SKM-1 (cell line): ENCODE measurements at regions not wholly inside any gene's neighbourhood (a gene's known extent, or its start where the extent isn't known, plus 50 kb on each side); places are given as distances from the start of the nearest gene placed in this dataset.
"Not testable (repeated sequence)": the region's sequence is repeated elsewhere in the genome, so short reads cannot be mapped to it uniquely, and the experiment has no call there.

Experiments
- DNase-seq: peaks from one replicate; lab custom pipeline; 2025; ENCODE audit not compliant: unreplicated experiment; lab: John Stamatoyannopoulos, UW

DNA sequence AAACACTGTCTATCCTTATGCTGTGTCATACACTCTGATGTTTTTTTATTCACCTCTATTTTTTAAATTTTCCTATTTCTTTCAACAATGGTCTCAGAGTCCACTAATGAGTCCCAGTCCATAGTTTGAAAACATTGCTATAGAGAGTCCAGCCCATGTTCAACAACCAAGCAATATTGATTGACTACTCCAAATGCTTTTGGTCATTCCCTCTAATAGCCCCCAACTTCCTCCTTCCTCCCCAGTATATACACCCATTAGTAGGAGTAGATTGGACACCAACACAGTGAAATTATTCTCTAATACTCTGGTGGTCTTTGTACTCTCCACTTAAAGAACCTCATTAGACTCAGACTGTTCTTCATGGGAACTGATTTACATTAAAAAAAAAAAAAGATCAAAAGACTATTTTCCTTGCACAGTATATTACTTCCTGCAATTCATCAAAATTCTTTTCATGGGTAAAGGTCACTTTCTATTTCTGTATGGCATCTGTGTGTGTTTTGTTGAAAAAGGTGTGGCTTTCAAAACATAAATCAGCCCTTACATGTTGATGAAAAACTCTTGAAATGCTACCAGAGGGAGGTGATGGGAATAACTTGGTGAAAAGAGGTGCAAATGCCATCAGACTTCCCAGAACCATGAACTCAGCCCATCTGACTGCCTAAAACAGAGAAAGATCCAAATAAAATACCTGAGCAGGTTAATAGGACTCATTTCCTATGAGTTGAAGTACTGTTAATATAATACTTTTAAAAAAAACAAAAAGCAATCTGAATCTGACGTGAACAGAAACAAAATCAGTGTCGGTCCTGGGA is 250.3 kb upstream of the KLF3 start:
- DNase-seq = no peak

DNA sequence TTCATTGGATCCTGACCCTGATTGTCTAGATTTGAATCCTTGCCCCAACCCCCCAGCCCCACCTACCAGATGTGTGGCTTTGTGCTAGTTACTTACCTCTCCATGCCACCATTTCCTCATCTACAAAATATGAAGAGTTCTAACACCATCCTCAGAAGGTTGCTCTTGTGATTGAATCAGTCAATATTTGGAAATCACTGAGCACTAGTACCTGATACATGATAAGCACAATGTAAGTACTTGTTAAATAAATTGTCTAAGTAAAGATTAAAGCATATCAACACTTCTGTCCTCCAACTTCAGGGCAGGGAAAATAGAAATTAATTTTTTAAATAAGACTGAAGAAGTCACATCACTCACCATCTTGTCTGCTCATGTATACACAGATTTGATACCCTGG is 249.6 kb upstream of the KLF3 start:
- no peak for DNase-seq

DNA sequence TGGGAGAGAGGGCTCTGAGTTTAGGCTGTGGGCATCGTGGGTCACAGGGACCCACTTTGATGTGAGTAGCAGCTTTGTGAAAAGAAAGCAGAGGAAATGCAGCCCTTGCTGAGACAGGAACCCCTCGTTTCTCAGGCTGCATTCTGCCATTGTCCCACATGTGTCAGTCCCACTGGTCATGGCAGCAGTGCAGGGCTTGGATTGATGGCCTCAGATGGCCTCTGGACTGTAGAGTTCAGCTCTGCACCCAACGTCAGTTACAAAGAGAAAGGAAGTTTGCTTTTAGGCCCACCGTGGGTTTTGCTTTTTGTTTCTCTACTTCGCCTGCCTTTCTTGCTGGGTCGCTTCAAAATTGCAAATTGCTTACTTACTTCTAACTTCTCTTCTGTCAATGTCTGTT is 248.3 kb upstream of the KLF3 start:
- DNase-seq = no peak

DNA sequence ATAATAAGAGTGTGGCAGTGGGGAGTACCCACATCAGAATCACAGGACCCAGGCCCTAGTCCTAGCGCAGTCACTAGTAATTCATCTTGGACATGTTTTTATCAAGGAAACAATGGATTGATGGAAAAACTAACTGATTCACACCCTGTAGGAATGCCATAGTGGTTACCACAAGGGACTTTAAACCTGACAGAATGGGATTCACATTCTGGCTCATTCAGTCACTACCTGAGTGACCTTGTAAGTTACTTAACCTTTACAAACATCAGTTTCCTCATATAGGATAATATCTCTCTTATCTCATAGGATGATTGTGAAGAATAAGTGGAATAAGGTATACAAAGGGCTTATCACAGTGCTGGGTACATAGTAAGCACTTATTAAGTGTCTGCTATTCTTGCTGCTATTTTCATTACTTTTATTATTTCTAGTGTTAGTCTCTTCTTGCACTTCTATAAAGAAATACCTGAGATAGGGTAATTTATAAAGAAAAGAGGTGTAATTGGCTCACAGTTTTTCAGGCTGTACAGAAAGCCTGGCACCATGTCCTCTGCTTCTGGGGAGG is 247.5 kb upstream of the KLF3 start:
- DNase-seq = no peak

DNA sequence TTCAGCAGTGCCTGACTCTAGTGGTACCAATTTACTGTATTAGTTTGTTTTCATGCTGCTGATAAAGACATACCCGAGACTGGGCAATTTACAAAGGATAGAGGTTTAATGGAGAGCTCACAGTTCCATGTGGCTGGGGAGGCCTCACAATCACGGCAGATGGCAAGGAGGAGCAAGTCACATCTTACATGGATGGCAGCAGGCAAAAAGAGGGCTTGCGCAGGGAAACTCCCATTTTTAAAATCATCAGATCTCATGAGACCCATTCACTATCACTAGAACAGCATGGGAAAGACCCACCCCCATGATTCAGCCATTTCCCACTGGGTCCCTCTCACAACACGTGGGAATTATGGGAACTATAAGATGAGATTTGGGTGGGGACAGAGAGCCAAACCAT is 243.7 kb upstream of the KLF3 start:
- not testable (repeated sequence) for DNase-seq

- DNase-seq = no peak
Measured at GRCh38 chr4:38422850-38423249, 241.1 kb upstream of the KLF3 start.

DNA sequence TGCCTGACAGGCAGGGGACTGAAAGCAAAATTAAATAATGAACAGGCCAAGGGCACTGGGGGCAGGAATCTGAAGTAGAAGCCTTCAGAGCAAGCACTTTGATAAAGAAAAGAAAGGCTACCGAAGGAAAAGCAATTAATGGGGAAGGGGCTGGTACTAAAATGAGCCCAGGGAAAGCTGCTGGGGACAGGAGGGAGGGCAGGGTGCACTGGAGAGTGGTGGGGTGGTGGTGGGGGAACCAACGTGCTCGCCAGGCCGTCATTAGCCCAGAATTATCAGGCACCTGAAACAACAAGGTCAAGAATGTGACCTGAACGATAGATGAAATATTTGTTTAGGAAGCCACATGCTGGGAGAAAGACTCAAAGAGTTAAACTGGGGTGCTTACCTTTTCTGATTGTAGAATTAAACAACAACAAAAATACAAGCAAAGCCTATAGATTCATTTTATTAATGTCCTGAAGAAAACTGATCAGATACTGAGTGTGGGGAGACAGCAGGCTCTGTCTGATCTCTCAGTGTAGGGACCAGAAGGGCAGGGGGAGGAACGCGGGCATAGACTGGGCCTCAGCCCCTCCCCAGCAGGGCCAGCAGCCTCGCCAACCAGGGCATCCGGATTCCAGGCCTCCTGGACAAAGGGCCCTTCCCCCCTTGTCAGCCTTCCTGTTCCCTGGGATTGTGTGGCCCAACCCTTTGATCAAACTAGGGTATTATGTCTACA is 239.7 kb upstream of the KLF3 start:
- DNase-seq = no peak

DNA sequence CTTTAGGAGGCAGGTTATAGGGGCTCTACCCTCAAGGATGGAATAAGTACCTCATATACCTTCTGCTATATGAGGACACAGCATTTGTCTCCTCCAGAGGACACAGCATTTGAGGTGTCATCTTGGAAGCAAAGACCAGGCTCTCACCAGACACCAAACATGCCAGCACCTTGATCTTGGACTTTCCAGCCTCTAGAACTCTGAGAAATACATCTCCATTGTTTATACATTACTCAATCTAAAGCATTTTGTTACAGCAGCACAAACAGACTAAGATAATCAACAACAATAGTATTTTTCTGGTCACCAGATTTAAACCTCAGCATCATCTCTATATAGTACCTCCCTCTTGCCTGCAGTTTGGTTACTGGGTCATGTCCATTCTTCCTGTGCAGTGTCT is 237.5 kb upstream of the KLF3 start:
- no peak for DNase-seq

- DNase-seq = no peak
Measured at GRCh38 chr4:38430841-38431240, 233.2 kb upstream of the KLF3 start.

DNA sequence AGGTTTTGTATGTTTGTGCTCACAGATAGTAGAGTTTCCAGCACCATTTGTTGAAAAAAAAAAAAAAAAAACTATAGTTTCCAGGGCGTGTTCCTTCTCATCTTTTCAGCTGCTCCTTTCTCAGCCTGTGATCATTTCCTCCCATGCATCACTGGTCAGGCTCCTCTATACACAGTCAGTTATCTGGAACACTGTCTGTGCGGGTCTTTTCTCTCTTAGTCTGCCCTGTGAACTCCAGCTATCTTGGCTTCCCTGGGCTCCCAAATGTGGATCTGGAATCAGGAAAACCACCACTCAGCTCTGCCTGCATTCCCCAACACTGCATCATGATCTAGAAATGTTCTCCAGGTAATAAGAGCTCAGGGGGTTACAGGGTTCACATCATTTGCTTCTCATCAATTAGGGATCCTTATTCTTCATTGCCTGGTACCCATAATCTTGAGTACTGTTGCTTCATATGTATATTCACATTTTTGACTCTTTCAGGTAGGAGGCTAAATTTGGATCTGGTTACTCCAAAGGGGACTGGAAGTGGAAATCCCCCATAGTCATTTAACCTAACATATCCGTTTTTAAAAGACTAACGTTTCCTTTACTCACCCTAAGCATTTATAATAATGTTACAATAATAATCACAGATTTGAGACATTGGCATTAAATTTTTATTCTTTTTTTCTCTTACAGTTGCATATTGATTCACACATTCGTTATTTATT is 221.8 kb upstream of the KLF3 start:
- no peak for DNase-seq

DNA sequence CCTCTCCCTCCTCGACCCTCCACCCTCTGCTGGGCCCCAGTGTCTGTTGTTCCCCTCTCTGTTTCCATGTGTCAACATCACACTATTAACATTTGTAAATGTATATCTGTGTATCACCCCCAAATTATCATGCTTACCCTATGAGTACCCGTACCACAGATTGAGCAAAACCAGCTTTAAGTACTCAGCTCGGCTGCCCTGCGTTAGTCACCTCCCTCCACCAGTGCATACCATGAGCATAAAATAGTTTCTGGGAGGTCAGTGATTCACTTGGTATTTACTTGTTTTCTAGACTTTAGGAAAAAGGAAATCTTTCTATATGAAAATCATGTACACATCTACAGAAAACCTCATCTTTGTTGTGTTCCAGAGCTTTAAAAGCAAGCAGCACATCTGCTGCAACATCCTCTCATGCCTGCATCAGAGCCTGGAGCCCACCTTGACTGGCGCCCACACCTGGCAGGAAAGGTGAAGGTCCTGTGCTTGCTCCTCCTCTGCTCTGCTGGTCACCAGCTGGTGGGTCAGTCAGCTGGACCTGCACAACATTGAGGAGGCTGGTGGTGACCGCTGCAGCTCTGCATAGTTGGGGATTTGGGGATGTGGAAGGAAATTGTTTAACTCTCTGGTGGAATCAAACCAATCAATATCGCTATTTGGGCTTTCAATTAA is 214.4 kb upstream of the KLF3 start:
- no peak for DNase-seq

DNA sequence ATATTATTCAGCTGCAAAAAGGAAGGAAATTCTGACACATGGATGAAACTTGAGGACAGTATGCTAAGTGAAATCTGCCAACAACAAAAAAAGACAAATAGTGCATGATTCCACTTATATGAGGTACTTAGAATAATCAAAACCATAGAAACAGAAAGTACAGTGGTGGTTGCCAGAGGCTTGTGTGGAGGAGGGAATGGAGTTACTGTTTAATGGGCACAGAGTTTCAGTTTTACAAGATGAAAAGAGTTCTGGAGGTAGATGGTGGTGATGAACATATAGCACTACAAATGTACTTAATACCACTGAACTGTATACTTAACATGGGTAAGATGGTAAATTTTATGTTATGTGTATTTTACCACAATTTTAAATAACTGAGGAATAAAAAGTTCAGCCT is 212.0 kb upstream of the KLF3 start:
- no peak for DNase-seq

- DNase-seq = no peak
Measured at GRCh38 chr4:38452542-38452941, 211.5 kb upstream of the KLF3 start.

DNA sequence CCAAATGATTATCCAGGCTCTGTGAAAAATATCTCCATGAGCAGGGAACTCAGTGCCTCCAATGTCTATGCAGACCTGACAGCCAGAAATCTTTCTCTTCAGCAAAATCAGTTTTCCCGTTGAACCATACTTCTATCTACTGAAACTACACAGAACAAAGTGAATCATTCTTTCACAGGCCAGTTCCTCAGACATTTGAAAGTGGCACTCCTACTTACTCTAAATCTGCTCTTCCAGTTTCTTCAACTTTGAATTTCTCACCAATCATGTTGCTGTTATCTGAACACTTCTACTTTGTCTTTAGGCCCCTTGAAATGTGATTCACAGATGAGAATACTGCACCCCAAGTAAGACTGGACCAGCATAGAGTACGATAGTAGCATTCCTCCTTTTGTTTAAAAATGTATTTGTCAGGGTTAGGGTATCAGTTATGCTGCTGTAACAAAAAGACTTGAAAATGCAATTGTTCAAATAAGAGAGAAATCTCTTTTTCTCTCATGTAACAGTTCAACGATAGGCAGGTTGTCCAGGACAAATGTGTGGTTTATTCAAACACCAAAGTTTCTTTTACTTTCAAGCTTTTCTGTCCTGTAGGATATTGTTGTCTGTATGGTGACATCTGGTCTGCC is 210.6 kb upstream of the KLF3 start:
- DNase-seq = no peak

GRCh38 chr4:38454284-38454683 is 209.7 kb upstream of the KLF3 start:
- DNase-seq = no peak

- no peak for DNase-seq
Measured at GRCh38 chr4:38455092-38455862, 208.7 kb upstream of the KLF3 start.

DNA sequence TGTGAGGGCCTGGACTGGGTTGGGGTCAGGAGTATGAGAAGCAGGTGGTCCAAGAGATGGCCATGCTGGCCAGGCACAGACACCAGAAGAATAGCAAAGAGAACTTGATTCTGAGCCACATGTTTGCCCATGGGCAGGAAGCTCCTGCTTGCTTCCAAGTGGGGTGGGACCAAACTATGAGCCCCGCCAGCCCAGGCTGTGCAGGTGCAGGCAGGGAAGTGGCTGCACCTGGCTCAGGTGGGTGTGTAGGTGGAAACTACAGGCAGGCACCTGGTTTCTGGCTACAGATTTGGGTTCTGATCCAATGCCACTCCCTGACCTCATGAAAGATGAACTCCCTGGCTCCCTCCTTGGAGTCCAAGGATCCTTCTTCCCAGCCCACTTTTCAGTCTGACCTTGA is 207.9 kb upstream of the KLF3 start:
- DNase-seq = no peak

- DNase-seq = no peak
Measured at GRCh38 chr4:38461342-38461741, 202.7 kb upstream of the KLF3 start.

- no peak for DNase-seq
Measured at GRCh38 chr4:38462367-38463055, 201.5 kb upstream of the KLF3 start.
